ENCODE measurements at regions not wholly inside any gene's neighbourhood (a gene's known extent, or its start where the extent isn't known, plus 50 kb on each side); places are given as distances from the start of the nearest gene placed in this dataset.

DNA sequence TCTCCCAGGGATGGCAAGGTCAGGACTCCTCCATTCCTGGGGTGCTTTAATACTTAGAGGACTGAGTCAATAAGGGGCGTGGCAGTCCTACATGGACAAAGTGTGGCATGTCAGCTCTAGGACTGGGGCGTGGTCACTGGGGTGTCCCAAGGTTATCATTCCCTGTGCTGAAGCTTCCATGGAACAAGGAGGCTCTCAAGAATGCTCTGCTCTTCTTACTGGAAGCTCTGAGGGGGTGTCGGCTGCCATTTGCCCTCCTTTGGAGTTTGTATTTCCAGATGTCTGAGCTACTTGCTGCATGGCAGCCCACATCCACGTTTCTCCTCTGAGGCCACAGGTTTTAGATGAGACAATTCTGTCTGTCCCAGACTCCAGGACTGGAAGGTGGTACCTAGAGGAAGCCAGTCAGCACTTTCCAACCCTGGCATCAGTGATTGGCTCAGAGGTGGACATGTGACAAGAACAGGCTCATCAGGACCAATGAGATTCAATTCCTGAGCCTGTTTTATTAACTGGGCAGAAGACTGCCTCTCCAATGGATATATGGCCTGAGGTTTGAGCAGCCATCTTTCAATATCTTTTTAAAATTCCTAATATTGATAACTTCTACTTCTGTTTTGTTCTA, 128.9 kb upstream of the ARL4C start:
- Histone ChIP-seq H3K4me1 (peaks cover 4% of the 10 kb centered on the region), H3K4me3 (no peak overlapping the region), H3K27ac (no peak overlapping the region), H3K27me3 (peaks cover 4% of the 10 kb centered on the region), H3K36me3 (no peaks in the 10 kb centered on the region), H3K9me3 (no peaks in the 10 kb centered on the region)
- 65% methylated on average over 4 of the region's 4 CpGs for WGBS
- TF ChIP-seq POLR2AphosphoS5 (IDR thresholded peaks at IDR 0.05) (no peak), POLR2A (IDR thresholded peaks at IDR 0.05) (no peak), EP300 (IDR thresholded peaks at IDR 0.05) (no peak)
- TF ChIP-seq, protein P1, sequence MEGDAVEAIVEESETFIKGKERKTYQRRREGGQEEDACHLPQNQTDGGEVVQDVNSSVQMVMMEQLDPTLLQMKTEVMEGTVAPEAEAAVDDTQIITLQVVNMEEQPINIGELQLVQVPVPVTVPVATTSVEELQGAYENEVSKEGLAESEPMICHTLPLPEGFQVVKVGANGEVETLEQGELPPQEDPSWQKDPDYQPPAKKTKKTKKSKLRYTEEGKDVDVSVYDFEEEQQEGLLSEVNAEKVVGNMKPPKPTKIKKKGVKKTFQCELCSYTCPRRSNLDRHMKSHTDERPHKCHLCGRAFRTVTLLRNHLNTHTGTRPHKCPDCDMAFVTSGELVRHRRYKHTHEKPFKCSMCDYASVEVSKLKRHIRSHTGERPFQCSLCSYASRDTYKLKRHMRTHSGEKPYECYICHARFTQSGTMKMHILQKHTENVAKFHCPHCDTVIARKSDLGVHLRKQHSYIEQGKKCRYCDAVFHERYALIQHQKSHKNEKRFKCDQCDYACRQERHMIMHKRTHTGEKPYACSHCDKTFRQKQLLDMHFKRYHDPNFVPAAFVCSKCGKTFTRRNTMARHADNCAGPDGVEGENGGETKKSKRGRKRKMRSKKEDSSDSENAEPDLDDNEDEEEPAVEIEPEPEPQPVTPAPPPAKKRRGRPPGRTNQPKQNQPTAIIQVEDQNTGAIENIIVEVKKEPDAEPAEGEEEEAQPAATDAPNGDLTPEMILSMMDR (IDR thresholded peaks at IDR 0.05) = no peak
- peak in 1 of 2 donors; percentile 50 for DNase-seq (ENCODE audit: low spot score in 2 of 2)

DNA sequence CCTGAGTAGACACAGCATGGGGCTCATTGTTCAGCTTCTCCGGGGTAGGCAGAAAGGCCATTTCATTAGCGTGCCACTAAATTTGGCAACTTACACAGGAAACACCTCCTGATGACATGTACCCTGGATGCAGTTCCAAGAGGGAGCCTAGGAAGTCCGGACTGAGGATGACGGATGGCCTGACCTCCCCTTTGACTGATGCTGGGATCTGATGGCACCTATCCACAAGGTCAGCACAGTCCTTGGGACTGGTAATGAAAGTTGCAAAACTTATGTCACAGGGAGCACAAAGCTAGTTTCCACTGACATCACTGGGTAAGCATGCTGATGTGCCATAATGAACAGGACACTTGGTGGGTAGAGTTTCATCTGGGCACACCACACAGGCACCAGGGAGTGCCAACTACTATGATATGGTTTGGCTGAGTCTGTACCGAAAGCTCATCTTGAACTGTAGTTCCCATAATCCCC, 126.7 kb upstream of the ARL4C start:
- DNase-seq (ENCODE audit: low spot score in 2 of 2) = peak in 1 of 2 donors; percentile 38
- Histone ChIP-seq H3K27ac (no peak overlapping the region), H3K27me3 (peaks cover 4% of the 10 kb centered on the region), H3K4me1 (no peaks in the 10 kb centered on the region), H3K4me3 (no peak overlapping the region), H3K9me3 (no peaks in the 10 kb centered on the region), H3K36me3 (no peaks in the 10 kb centered on the region)
- 84% methylated on average over 5 of the region's 5 CpGs for WGBS
- no peak for TF ChIP-seq POLR2AphosphoS5 (IDR thresholded peaks at IDR 0.05)
- TF ChIP-seq, protein P1 (IDR thresholded peaks at IDR 0.05) = no peak

DNA sequence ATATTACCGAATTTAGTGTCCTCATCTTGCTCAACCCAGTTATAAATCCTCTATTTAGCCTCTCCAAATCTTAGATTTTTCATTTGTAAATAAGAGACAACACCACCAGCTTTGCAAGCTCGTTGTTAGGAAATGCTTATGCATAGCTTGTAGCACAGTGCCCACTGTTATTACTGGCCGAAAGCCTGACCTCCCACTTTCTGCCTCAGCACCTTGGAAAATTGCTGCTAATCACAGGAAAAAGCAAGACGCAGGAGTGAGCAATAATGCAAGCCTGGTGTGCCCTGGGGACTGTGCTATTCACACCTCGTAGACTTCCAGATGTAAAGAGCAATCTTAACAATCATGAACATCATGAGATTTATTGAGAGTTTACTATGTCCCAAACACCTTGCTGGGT, 124.2 kb upstream of the ARL4C start:
- no peaks in the 10 kb centered on the region for H3K36me3 ChIP-seq
- H3K27ac ChIP-seq = no peak overlapping the region
- no peaks in the 10 kb centered on the region for H3K4me1 ChIP-seq
- H3K27me3 ChIP-seq = no peaks in the 10 kb centered on the region
- no peaks in the 10 kb centered on the region for H3K9me3 ChIP-seq
- no peak overlapping the region for H3K4me3 ChIP-seq
- TF ChIP-seq POLR2AphosphoS5 (IDR thresholded peaks at IDR 0.05) = no peak
- TF ChIP-seq, protein P1 (IDR thresholded peaks at IDR 0.05) = no peak
- no peak for TF ChIP-seq POLR2A (IDR thresholded peaks at IDR 0.05)
- peak in 1 of 2 donors; percentile 26 for DNase-seq (ENCODE audit: low spot score in 2 of 2)
- WGBS = 86% methylated on average over 5 of the region's 5 CpGs

DNA sequence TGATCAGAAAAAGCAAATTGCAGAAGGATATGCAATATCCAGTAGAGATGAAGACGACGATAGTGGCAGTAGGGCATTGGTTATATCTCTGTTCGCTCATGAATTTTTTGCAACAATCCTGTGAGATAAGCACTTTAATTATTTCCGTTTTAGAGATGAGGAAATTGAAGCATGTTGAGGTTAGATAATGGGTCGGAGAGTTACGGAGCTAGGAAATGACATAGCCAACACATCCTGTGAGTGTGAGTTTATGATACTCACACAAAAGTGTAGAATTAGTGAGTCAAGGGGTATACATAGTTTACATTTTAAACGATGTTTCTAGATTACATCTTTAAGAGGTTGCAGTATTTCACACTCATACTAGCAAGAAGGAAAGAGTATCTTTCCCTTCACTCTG, 123.1 kb upstream of the ARL4C start:
- H3K4me3 ChIP-seq = no peak overlapping the region
- H3K36me3 ChIP-seq = no peaks in the 10 kb centered on the region
- WGBS = 69% methylated on average over 7 of the region's 7 CpGs
- DNase-seq (ENCODE audit: low spot score in 2 of 2) = no peak
- H3K27me3 ChIP-seq = no peaks in the 10 kb centered on the region
- no peak for TF ChIP-seq POLR2AphosphoS5 (IDR thresholded peaks at IDR 0.05)
- TF ChIP-seq, protein P1 (IDR thresholded peaks at IDR 0.05) = no peak
- TF ChIP-seq POLR2A (IDR thresholded peaks at IDR 0.05) = no peak
- no peak for TF ChIP-seq EP300 (IDR thresholded peaks at IDR 0.05)
- H3K9me3 ChIP-seq = no peaks in the 10 kb centered on the region
- no peak overlapping the region for H3K27ac ChIP-seq
- no peaks in the 10 kb centered on the region for H3K4me1 ChIP-seq

DNA sequence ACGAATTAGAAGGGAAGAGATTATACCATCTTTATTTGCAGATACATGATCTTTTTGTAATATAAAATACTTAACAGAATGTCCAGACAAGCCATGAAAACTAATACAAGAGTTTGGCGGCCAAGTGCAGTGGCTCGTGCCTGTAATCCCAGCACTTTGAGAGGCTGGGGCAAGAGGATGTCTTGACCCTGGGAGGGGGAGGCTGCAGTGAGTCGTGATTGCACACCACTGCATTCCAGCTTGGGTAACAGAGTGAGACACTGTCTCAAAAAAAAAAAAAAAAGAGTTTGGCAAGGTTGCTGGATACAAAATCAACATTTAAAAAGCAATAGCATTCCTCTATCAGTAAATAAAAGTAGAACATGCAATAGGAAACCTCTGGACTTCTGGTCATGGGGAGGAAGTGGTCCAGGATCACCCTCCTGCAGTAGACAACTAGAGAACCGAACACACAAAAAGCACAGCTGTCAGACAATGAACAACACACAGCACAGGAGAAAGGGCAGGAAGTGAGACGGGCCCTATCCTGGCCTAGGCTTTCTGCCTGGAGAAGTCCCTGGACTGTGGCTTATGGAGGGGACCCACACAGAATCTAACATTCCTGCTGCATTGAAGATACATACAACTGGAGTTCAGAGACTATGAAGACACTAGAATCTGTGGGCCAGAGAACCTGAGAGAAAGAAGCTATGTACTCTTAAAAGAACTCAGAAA, 118.9 kb upstream of the ARL4C start:
- 84% methylated on average over 6 of the region's 6 CpGs for WGBS
- no peak overlapping the region for H3K4me3 ChIP-seq
- H3K9me3 ChIP-seq = peaks cover 4% of the 10 kb centered on the region
- H3K27me3 ChIP-seq = no peaks in the 10 kb centered on the region
- H3K27ac ChIP-seq = no peak overlapping the region
- no peaks in the 10 kb centered on the region for H3K36me3 ChIP-seq
- peak in 1 of 2 donors; percentile 23 for DNase-seq (ENCODE audit: low spot score in 2 of 2)
- H3K4me1 ChIP-seq = no peaks in the 10 kb centered on the region
- TF ChIP-seq POLR2A (IDR thresholded peaks at IDR 0.05) = no peak
- TF ChIP-seq POLR2AphosphoS5 (IDR thresholded peaks at IDR 0.05) = no peak

Data from suprapubic skin (tissue), 4 donors.